Gastrocnemius medialis (tissue), 4 donors: ENCODE measurements at regions not wholly inside any gene's neighbourhood (a gene's known extent, or its start where the extent isn't known, plus 50 kb on each side); places are given as distances from the start of the nearest gene placed in this dataset.

Experiments
- CTCF ChIP-seq, 5 experiments: fragments of 450-650 bp in 3 of 5; fragments of 200-600 bp in 2 of 5; sonication (generic) in 2 of 5; IDR thresholded peaks in 4 of 5; conservative IDR thresholded peaks in 1 of 5; 1 replicate in 4 of 5; 2 replicates in 1 of 5; pipeline ENCODE4 v1.5.1; 2016 to 2019; ENCODE audit warnings: antibody characterized with exemption in 5 of 5, mild to moderate bottlenecking in 3 of 5, moderate library complexity in 3 of 5
- POLR2A ChIP-seq, 2 donors: fragments of 450-650 bp; IDR thresholded peaks; one replicate each; pipeline ENCODE4 v1.6.1; 2017; ENCODE audit warnings: antibody characterized with exemption in 2 of 2, mild to moderate bottlenecking in 2 of 2, moderate library complexity in 2 of 2

GRCh38 chr22:44639891-44640617, 62.0 kb upstream of the PRR5 start:
- no peak for TF ChIP-seq CTCF (IDR thresholded peaks at IDR 0.05 in 4 of 5, conservative IDR thresholded peaks at IDR 0.05 in 1 of 5)
- no peak for TF ChIP-seq POLR2A (IDR thresholded peaks at IDR 0.05)
